ENCODE measurements at regions not wholly inside any gene's neighbourhood (a gene's known extent, or its start where the extent isn't known, plus 50 kb on each side); places are given as distances from the start of the nearest gene placed in this dataset.
A peak's percentile ranks its signal among the peaks of the same experiment; 100 is the strongest.
"Not testable (repeated sequence)": the region's sequence is repeated elsewhere in the genome, so short reads cannot be mapped to it uniquely, and the experiment has no call there.

DNA sequence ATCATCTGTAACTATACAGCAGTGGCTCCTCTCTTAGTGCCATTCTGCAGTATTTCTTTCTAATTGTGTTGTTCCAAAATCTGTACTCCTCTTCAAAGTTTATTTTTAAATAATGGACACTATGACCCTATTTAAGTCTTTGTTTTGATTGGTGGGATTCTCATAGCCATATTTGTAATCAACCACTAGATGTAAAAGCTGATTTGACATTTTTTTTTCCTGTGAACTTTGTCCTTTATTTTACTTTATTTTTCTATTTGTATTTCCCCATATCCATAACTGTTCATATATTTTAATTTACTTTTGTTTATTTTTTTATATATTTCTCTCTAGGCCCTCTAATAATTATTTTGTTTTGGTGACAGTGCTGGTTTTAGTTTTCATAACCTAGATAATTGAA, 544.4 kb downstream of the KCNJ2 start:
- no peak for DNase-seq (ENCODE audit: low spot score)

DNA sequence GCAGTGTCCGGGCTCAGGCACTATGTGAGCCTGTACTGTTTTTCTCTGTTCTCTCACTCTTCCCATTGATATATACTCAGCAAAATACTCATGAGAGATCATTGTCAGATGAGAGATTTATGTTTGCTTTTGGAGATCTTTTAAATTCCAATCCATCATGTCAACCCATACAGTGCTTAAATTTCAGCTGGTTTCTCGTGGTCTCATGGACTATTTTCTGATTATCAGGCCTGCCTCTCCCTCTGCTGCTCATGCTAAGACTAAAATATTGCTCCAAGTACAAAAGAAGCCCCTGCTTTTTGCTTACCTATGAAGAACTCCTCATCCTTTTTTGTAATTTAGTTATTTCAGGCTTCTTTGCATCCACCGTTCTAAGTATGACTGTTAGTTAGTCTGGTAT, 547.2 kb downstream of the KCNJ2 start:
- DNase-seq (ENCODE audit: low spot score): no peak

DNA sequence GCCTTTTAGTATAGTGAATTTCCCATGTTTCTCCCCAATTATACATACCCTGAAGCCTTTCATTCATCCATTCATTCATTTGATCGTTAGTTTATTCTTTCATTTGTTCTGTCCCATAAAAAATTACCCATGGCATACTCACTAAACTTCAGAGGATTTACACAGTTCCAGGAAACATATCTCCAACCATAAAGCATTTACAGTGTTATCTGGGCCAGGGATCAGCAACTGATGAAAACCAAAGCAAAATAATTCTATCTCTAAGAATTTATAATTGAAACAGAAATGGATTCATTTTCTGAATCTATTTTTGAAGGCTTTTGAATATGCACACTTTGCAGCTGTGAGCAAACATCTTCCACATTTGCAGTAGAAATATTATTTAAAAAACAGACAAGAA, 547.7 kb downstream of the KCNJ2 start:
- DNase-seq (ENCODE audit: low spot score): no peak

- no peak for DNase-seq (ENCODE audit: low spot score)
Measured at GRCh38 chr17:70736375-70736957, 567.1 kb downstream of the KCNJ2 start.

- DNase-seq (ENCODE audit: low spot score): no peak
Measured at GRCh38 chr17:70739065-70739464, 569.7 kb downstream of the KCNJ2 start.

- not testable (repeated sequence) for DNase-seq (ENCODE audit: low spot score)
Measured at GRCh38 chr17:70746574-70746973, 577.2 kb downstream of the KCNJ2 start.

GRCh38 chr17:70750983-70751382, 581.7 kb downstream of the KCNJ2 start:
- DNase-seq (ENCODE audit: low spot score): no peak

DNA sequence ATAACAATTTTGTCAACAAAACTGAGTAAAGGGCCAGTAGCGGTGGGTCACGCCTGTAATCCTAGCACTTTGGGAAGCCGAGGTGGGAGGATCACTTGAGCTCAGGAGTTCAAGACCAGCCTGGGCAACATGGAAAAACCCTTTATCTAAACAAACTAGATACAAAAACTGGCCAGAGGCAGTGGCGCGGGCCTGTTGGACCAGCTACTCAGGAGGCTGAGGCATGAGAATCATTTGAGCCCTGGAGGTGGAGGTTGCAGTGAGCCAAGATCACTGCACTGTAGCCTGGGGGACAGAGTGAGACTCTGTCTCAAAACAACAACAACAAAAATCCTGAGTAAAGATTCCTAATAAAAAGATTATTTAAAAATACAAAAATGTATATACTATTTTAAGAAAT, 583.1 kb downstream of the KCNJ2 start:
- not testable (repeated sequence) for DNase-seq (ENCODE audit: low spot score)

GRCh38 chr17:70752966-70753467, 583.7 kb downstream of the KCNJ2 start:
- DNase-seq (ENCODE audit: low spot score): no peak

GRCh38 chr17:70763018-70763417, 593.7 kb downstream of the KCNJ2 start:
- DNase-seq (ENCODE audit: low spot score): no peak

DNA sequence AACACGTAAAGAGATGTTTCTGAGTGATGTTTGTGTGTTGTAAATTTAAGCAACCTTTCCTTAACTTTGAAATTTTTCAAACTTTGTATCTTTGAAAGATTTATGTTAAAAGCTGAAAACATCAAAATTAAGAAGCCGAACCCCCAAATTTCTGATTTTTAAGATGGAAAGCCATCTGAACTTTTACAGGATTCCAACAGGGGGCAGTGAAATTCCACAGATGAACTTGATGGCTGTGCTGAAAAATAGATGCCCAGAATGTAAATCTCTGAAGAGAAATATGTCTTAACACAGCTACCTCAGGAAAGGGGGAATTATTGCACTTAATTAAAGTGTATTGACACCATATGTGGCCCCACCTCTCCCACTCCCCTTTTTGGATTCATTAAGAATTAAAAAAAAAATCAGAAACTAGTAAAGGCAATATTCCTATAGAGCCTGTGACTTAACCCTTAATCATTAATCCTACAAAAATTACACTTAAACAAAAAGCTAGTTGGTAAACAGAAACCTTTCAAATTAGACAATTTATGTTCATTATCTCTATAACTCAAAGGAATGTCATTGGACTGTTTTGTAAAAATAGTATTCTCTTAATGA, 597.9 kb downstream of the KCNJ2 start:
- peak; percentile 45 for DNase-seq (ENCODE audit: low spot score)

GRCh38 chr17:70769956-70770355, 600.6 kb downstream of the KCNJ2 start:
- DNase-seq (ENCODE audit: low spot score): no peak

DNA sequence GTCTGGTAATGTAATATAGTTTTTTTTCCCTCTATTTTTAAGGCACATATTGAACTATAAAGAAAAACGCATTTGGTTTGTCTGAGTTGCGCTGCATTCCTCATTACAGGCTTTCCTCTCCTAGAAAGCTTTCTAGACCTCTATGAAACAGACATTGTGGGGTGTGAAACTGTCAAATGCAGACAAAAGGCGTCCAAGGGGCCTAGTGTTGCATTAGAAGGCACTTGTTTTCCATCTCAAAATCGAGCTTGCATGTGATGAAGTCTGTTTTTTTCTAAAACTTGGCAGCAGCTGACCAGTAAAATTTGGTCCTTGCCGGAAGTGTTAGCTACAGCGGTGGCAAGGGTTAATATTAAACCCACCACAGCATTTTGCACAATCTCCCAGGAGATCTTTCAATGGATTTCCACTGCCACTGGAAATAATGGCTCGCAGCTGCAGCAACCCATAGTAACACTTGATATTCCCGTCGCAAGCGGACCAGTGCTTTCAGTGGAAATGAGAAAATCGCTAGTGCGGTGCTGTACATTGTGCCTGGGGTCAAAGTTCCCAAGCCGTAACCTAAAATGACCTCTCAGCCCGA, 602.6 kb downstream of the KCNJ2 start:
- DNase-seq (ENCODE audit: low spot score): no peak

DNA sequence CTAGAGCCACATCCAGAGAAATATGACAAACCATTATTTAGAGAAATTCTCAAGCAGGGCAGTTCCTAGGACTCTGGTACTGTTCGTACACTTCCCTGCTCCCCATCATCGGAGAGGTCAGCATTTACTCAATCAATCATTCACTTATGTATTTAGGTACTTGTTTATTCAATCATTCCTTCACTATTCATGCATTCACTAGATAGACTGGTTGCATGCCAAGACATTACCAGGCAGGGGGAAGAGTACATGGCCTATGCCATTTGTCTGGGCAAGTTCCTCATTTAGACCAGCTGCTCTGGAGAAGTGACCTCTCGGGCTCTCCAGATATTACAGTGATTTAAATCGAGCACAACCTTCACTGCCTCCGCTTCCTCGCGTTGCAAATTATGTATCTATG, 603.4 kb downstream of the KCNJ2 start:
- no peak for DNase-seq (ENCODE audit: low spot score)

DNA sequence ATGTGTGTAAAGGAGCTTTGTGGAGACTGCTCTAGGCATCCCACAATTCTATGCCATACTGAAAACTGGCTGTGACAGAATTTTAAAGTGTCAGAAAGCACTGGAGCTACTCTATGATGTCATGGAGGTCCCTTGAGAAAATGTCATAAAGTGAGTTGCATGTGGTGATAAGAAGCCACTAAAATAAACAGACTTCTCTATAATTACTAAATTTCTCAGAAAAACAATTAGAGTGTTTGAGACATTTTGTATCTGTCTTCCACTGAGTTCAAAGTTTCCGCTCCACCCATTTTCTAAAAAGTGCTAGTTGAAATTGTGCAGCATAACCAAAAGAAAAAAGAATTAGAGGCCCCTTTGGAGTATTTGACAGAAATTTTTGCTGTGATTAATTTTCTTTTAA, 603.9 kb downstream of the KCNJ2 start:
- no peak for DNase-seq (ENCODE audit: low spot score)

DNA sequence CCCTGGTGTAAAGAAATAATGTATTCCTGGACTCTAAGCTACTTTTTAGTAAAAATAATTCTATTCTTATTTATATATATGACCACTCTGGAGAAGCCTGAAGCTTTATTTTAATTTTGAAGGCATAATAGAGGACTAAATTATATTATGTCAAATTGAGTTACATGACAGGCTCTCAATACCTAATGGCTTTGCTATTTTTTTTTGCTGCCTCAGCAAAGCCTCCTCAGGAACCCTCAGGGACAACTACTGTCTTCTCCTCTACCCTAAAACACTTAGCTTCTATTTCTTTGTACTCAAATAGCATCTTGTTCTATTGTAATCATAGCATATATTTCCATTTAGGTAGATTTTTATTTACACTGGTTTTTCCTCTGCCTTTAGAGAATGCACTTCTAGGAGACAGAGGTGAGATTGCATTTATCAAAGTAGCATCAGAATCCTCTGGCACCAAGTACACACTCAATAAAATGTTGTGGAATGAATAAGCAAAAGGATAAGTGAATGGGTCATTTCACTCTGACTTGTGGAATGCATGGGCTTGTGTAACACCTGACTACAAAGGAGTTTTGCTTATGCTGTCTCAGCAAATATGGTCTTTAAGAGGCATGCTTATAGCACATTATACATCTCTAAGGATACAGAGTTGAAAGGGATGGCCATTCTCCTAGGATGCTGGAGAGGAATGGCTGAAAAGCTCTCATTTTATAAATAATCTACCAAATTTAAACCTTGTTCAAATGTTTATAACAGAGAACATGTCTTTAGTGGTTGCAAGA, 605.2 kb downstream of the KCNJ2 start:
- DNase-seq (ENCODE audit: low spot score): no peak

DNA sequence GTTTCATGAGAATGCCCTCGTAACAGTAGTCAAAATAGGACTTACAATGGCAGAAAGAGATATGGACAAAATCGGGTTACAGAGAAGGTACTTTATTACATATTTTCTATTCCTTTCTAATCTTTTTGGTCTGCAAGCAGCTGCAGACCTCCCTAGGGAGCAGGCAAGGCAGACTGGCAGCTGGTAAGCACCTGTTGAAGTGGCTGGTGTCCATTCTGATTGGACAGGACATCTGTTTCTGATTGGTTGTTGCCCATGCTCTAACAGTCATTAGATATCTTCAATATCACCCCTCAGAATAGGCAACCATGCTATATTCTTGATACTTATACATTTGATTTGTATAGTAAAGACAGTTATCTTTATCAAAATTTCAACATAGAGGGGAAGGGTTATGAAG, 606.3 kb downstream of the KCNJ2 start:
- DNase-seq (ENCODE audit: low spot score): no peak

DNA sequence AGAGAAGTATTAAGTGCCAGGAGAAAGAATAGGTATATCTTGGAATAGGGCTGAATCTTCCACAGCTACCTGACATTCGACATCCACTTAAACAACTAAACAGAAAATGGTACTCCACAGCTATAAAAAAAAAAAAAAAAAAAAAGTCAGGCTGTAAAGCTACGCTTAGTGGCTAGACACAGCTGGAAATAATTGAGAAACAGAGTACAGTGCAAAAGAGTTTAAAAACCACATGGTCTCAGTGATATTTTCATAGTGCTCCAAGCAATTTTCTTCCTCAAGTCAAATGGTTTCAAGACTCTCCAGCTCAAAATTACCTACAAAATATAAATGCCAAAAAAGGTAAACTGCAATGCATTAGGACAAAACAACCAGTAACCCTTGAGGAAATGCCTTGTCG, 607.1 kb downstream of the KCNJ2 start:
- no peak for DNase-seq (ENCODE audit: low spot score)

- no peak for DNase-seq (ENCODE audit: low spot score)
Measured at GRCh38 chr17:70780031-70780430, 610.7 kb downstream of the KCNJ2 start.

GRCh38 chr17:70786081-70786480, 616.7 kb downstream of the KCNJ2 start:
- DNase-seq (ENCODE audit: low spot score): no peak

- no peak for DNase-seq (ENCODE audit: low spot score)
Measured at GRCh38 chr17:70787721-70788300, 618.5 kb downstream of the KCNJ2 start.

- DNase-seq (ENCODE audit: low spot score): no peak
Measured at GRCh38 chr17:70791748-70792443, 622.6 kb downstream of the KCNJ2 start.

Data from AG08395 (cell line).